ENCODE measurements at regions not wholly inside any gene's neighbourhood (a gene's known extent, or its start where the extent isn't known, plus 50 kb on each side); places are given as distances from the start of the nearest gene placed in this dataset.
A peak's percentile ranks its signal among the peaks of the same experiment; 100 is the strongest.
"Not testable (repeated sequence)": the region's sequence is repeated elsewhere in the genome, so short reads cannot be mapped to it uniquely, and the experiment has no call there.

DNA sequence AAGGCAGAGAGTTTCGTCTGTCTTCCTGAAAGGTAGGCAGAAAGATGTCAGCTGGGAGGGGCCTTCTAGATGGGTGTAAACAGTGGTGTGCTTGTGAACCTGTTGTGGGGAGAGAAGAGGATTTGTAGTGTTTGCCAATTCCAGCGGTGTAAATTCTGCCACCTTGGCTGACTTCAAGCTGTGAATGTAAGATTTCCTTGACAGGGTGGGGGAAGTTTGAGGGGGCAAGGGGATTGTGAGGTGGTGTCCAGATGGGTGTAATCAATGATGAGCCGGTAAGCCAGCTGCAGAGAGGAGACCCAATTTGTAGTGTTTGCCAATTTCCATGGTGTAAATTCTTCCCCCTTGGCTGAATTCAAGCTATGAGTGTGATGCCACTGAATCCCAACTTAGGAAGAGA, 61.0 kb upstream of the ADGRE5 start:
- H3K4me3 ChIP-seq (ENCODE audit: low read depth in 1 of 3, low read length in 3 of 3) = no peak overlapping the region
- no peak for DNase-seq (ENCODE audit: low spot score)
- H3K27ac ChIP-seq (ENCODE audit: low read depth in 1 of 2, low read length in 2 of 2) = no peak overlapping the region
- TF ChIP-seq HNF4G (IDR thresholded peaks at IDR 0.05) (no peak), CTCF (IDR thresholded peaks at IDR 0.05; ENCODE audit: low read depth, low read length, missing input control) (no peak), GABPA (IDR thresholded peaks at IDR 0.05 in 1 of 2, conservative IDR thresholded peaks at IDR 0.05 in 1 of 2) (no peak), FOXA1 (IDR thresholded peaks at IDR 0.05) (no peak), EGR1 (IDR thresholded peaks at IDR 0.05; ENCODE audit: low read depth in 2 of 2) (no peak), YY1 (IDR thresholded peaks at IDR 0.05) (no peak), HNF4A (conservative IDR thresholded peaks at IDR 0.05) (no peak)
- TF ChIP-seq, protein P1, sequence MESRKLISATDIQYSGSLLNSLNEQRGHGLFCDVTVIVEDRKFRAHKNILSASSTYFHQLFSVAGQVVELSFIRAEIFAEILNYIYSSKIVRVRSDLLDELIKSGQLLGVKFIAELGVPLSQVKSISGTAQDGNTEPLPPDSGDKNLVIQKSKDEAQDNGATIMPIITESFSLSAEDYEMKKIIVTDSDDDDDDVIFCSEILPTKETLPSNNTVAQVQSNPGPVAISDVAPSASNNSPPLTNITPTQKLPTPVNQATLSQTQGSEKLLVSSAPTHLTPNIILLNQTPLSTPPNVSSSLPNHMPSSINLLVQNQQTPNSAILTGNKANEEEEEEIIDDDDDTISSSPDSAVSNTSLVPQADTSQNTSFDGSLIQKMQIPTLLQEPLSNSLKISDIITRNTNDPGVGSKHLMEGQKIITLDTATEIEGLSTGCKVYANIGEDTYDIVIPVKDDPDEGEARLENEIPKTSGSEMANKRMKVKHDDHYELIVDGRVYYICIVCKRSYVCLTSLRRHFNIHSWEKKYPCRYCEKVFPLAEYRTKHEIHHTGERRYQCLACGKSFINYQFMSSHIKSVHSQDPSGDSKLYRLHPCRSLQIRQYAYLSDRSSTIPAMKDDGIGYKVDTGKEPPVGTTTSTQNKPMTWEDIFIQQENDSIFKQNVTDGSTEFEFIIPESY (IDR thresholded peaks at IDR 0.05) = no peak
- TF ChIP-seq, protein P2, sequence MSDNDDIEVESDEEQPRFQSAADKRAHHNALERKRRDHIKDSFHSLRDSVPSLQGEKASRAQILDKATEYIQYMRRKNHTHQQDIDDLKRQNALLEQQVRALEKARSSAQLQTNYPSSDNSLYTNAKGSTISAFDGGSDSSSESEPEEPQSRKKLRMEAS (IDR thresholded peaks at IDR 0.05) = no peak
- no peaks in the 10 kb centered on the region for H3K27me3 ChIP-seq (ENCODE audit: control insufficient read depth in 4 of 4, insufficient read depth in 4 of 4, low read length in 3 of 4)
- no peaks in the 10 kb centered on the region for H3K4me1 ChIP-seq (ENCODE audit: control insufficient read depth in 4 of 4, insufficient read depth in 4 of 4, low read length in 3 of 4)
- 76% methylated on average over 3 of the region's 3 CpGs for WGBS
- peaks cover 0 to 10% (median 3%) of the 10 kb centered on the region in 4 donors for H3K9me3 ChIP-seq (ENCODE audit: control insufficient read depth in 4 of 4, low read length in 3 of 4)
- H3K9ac ChIP-seq (ENCODE audit: low read depth in 1 of 2, low read length in 2 of 2) = no peak overlapping the region
- H3K36me3 ChIP-seq (ENCODE audit: control insufficient read depth in 4 of 4, insufficient read depth in 3 of 4, low read depth in 1 of 4, low read length in 3 of 4) = no peaks in the 10 kb centered on the region

GRCh38 chr19:14319720-14320119, 61.5 kb upstream of the ADGRE5 start:
- not testable (repeated sequence) for DNase-seq (ENCODE audit: low spot score); H3K9me3 ChIP-seq (ENCODE audit: control insufficient read depth in 4 of 4, low read length in 3 of 4); H3K4me3 ChIP-seq (ENCODE audit: low read depth in 1 of 3, low read length in 3 of 3); H3K27me3 ChIP-seq (ENCODE audit: control insufficient read depth in 4 of 4, insufficient read depth in 4 of 4, low read length in 3 of 4); H3K4me1 ChIP-seq (ENCODE audit: control insufficient read depth in 4 of 4, insufficient read depth in 4 of 4, low read length in 3 of 4); H3K9ac ChIP-seq (ENCODE audit: low read depth in 1 of 2, low read length in 2 of 2); H3K27ac ChIP-seq (ENCODE audit: low read depth in 1 of 2, low read length in 2 of 2); H3K36me3 ChIP-seq (ENCODE audit: control insufficient read depth in 4 of 4, insufficient read depth in 3 of 4, low read depth in 1 of 4, low read length in 3 of 4)
- WGBS = 96% methylated on average over 6 of the region's 6 CpGs

GRCh38 chr19:14318873-14319272, 62.4 kb upstream of the ADGRE5 start:
- H3K27ac ChIP-seq (ENCODE audit: low read depth in 1 of 2, low read length in 2 of 2) = no peak overlapping the region
- H3K4me3 ChIP-seq (ENCODE audit: low read depth in 1 of 3, low read length in 3 of 3) = no peak overlapping the region
- TF ChIP-seq, protein P3, sequence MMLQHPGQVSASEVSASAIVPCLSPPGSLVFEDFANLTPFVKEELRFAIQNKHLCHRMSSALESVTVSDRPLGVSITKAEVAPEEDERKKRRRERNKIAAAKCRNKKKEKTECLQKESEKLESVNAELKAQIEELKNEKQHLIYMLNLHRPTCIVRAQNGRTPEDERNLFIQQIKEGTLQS (IDR thresholded peaks at IDR 0.05) = no peak
- TF ChIP-seq HNF4A (conservative IDR thresholded peaks at IDR 0.05) = no peak
- TF ChIP-seq CTCF (IDR thresholded peaks at IDR 0.05; ENCODE audit: low read depth, low read length, missing input control) = no peak
- peak in 1 of 2 donors; percentile 16 for TF ChIP-seq RAD21 (IDR thresholded peaks at IDR 0.05)
- no peaks in the 10 kb centered on the region for H3K27me3 ChIP-seq (ENCODE audit: control insufficient read depth in 4 of 4, insufficient read depth in 4 of 4, low read length in 3 of 4)
- no peak overlapping the region for H3K9ac ChIP-seq (ENCODE audit: low read depth in 1 of 2, low read length in 2 of 2)
- DNase-seq (ENCODE audit: low spot score) = no peak
- 18% methylated on average over 12 of the region's 12 CpGs for WGBS
- H3K9me3 ChIP-seq (ENCODE audit: control insufficient read depth in 4 of 4, low read length in 3 of 4) = peaks cover 0 to 10% (median 3%) of the 10 kb centered on the region in 4 donors
- no peaks in the 10 kb centered on the region for H3K36me3 ChIP-seq (ENCODE audit: control insufficient read depth in 4 of 4, insufficient read depth in 3 of 4, low read depth in 1 of 4, low read length in 3 of 4)
- no peaks in the 10 kb centered on the region for H3K4me1 ChIP-seq (ENCODE audit: control insufficient read depth in 4 of 4, insufficient read depth in 4 of 4, low read length in 3 of 4)

All from liver (tissue), 8 donors.